HG03469 (cell line): ENCODE measurements at regions not wholly inside any gene's neighbourhood (a gene's known extent, or its start where the extent isn't known, plus 50 kb on each side); places are given as distances from the start of the nearest gene placed in this dataset.
"Not testable (repeated sequence)": the region's sequence is repeated elsewhere in the genome, so short reads cannot be mapped to it uniquely, and the experiment has no call there.

ENCODE experiments used
- ATAC-seq: cut with Tn5 transposase; IDR thresholded peaks from one replicate; pipeline ENCODE4 v1.9.1; 2021; ENCODE audit warnings: mild to moderate bottlenecking, moderate library complexity, moderate number of reproducible peaks; ENCODE audit not compliant: unreplicated experiment

DNA sequence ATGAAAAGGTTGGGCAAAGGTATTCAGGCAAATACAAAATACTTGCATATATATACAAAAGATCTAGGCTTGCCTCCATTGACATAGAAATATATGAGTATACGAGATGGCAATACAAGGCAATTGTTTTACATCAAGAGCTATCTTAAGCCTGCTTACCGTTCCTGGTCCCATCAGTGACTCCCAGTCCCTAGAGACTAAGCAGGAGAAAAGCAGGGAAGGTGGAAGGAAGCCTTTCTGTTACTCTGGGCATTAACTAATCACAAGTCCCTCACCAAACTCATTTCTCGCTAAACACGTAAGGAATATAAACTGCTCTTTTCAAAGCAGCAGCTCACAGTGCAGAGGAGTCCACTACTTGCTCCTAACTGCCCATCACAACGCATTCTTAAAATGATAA is 125.2 kb downstream of the ZNF608 start:
- no peak for ATAC-seq

DNA sequence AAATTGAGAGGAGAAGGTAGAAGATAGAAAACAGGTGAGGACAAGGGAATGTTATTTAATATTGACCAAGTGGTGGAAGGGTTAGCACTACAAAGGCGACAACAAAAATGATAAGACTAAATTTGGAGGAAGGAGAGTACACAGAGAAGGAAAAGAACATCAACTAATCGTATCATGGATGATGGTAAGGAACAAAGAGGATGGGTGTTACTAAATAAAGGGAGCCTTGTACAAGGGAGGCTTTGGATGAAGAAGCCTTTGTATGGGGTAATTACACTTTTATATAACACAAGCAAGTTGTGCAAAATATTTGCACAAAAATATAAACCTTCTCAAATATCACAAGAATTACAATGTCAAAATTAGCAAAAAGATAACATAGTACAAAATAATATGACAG is 125.7 kb downstream of the ZNF608 start:
- ATAC-seq: no peak

DNA sequence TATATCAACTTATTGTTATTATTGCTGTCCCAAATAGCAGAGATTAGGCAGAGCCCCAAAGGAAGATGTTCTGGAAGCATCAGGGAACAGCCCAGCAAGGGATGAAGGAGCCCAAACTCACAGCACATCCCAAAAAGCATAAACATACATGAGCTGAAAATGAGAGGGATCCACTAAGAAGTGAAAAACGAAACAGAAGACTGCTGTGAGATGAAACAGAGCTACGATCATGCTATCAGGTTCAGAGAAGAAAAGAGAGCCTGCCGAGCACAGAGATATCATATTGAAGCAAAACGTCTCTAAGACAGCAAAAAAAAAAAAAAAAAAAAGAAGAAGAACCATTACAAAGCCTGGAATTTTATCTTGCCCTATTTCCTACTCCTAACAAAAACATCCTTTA is 127.3 kb downstream of the ZNF608 start:
- ATAC-seq: no peak

DNA sequence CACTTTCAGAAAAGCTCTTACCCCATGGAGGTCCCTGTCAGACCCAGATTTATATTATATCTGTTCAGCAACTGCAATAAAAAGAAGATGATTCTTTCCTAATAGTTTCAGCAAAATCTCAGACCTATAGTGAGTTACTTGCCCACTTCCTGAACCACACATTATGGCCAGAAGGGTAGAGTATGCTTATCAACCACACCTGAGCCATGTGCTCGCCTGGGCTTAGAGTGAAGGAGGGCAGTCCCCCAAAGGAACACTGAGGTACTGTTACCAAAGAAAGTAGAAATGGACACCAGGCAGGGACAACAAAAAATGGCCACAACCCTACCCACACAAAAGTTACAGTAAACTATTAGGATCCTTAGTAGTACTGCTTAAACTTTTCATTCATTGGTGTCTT is 128.7 kb downstream of the ZNF608 start:
- ATAC-seq: no peak

DNA sequence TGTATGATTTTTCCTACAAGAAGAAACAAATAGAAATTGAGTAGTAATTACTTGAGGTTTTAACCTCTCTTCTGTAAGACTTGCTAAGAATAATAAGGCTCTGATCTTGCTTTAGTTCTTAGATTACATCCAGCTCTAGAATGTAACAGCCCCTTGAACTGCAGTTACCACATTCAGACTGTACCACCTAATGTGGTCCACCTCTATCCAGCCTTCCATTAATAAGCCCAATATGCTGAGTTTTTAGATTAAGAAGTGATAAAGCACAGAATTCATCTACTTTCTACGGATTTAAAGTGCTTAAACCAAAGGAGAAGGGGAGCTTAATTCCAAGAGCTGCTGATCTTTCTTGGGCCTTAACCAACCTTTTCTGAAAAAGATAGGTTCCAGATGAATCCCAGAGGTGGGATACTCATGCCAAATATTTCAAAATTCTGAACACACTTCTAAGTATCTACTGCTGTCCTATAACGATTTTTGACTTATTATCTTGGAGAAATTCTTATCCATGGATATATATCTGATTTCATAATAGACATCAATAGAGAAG is 131.5 kb downstream of the ZNF608 start:
- ATAC-seq: no peak

DNA sequence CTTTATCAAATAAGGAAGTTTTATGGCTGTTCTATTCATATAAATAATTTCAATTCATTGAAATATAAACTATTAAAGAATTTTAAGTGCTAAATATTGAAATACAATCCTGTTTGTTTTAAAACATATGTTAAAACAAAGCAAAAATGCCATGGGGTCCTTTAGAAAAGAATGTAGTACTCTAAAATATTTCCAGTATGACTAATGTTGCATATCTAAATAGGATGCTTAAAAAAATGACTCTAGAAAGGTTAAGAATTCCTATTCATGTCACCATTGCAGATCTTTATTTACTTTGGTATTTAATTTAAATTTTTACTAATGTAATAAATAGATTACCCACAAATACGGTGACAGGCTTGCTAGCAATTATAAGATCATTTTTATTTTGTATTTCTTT is 132.3 kb downstream of the ZNF608 start:
- ATAC-seq: no peak

DNA sequence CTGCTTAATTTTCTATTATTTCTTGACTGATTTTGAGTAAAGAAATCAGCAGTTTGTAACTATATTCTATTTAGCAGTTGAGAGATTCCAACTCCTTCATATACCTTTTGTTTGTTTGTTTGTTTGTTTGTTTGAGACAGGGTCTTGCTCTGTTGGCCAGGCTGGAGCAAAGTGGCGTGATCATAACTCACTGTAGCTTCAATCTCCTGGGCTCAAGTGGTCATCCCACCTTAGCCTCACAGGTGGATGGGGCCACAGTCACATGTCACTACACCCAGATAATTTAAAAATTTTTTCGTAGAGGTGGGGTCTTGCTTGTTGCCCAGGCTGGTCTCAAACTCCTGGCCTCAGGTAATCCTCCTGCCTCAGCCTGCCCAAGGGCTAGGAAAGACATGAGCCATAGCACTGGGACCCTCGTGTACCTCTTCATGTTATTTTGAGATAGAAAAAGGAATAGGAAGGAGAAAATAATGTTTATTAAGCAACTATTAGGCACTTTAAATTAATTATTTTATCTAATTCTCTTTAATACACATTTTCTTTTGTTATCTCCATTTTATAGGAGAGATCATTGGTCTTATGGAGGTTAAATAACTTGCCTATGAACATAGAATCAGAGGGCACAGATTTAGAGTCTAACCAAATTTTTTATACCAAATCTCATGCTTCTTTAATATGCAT is 133.0 kb downstream of the ZNF608 start:
- ATAC-seq: no peak

DNA sequence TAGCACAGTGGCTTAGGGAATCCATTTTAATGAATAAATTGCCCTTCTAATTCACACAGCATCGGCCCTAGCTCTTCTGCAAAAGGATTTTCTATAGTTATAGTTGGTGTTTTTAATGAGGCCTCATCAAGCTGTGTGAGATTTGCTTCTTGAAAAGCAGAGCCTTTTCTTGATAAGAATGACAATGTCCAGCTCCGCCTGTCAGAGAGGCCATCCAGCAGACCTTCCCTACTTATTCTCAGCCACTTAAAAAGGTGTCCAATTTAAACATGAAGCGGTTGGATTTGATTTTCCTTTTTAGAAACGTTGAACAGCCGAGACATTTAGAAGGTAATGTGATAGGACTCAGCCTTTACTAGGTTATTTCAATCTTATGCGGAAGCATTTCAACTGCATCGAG is 134.4 kb downstream of the ZNF608 start:
- no peak for ATAC-seq

DNA sequence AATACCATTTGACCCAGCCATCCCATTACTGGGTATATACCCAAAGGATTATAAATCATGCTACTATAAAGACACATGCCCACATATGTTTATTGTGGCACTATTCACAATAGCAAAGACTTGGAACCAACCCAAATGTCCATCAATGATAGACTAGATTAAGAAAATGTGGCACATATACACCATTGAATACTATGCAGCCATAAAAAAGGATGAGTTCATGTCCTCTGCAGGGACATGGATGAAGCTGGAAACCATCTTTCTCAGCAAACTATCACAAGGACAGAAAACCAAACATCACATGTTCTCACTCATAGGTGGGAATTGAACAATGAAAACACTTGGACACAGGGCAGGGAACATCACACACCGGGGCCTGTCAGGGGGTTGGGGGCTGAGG is 135.2 kb downstream of the ZNF608 start:
- not testable (repeated sequence) for ATAC-seq

DNA sequence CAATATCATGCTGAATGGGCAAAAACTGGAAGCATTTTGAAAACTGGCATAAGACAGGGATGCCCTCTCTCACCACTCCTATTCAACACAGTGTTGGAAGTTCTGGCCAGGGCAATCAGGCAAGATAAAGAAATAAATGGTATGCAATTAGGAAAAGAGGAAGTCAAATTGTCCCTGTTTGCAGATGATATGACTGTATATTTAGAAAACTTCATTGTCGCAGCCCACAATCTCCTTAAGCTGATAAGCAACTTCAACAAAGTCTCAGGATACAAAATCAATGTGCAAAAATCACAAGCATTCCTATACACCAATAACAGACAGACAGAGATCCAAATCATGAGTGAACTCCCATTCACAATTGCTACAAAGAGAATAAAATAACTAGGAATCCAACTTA is 136.8 kb downstream of the ZNF608 start:
- ATAC-seq: not testable (repeated sequence)

DNA sequence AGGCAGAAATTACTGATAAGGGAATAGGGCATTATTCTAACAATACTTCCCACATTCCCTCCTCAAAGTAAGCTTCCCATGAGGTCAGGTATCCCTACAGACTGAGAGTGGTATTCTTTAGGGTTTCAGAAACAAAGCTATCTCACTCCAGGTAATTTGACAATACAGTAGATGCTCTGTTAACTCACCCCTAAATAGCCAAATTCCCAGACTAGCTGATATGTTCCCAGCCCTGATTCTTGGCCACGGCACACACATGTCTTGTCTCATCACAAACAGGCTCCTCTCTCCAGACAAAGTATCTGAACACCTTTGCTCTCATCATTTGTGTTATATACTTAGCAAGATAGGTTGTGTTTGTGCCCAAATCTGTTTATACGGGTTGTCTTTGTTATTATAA is 139.9 kb downstream of the ZNF608 start:
- ATAC-seq: no peak

DNA sequence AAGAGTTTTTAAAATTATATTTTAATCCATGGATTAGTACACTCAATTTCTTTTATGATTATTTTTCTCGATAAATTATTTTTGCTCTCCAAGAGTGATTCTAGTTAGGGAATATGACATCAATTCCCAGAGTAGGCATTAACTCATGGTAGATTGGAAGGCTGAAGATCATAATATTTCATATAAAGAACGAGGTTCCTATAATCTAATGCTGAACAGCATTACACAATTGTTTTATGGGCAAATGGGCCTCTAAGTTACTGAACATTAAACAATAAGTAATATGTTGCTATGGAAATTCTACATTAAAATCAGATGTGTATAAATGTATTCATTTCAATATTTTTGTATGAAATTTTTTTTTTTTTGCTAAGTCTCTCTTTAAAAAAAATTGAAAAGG is 140.3 kb downstream of the ZNF608 start:
- ATAC-seq: no peak

DNA sequence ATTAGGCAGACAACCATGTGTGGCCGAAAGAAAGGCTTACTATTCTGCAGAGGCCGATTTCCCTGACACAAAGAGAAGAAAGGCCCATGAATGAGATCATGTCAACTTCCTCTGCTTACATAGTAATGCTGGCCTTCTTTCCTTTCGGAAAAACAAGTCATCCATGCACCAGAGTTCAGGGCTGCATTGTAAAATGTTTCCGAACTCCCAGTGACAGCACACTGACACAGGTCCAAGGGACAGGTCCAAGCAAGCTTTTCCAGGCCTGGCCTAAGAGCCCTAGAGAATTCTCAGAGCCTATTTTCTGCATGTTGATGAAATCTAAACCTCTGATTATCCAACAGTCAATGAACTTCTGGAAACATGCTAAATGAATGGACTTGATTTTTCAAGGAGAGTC is 140.9 kb downstream of the ZNF608 start:
- ATAC-seq: no peak

DNA sequence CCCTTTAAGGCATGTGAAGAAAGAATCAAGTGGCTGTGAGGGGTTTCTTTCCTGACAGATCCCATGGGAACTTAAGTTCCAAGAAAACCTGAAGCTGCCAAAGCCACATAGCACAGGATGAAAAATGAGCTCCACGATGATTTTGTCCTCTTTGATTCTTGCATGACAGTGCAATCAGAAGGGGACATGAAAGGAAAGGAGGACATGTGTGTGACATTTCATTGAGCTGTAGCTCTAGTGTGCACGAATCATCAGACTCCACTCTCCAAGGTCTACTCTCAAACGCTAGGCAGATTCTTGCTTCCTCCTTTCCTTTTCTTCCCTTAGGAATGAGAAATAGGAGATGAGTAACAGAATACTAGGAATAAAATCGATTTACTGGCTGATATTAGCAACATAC is 142.0 kb downstream of the ZNF608 start:
- ATAC-seq: no peak

DNA sequence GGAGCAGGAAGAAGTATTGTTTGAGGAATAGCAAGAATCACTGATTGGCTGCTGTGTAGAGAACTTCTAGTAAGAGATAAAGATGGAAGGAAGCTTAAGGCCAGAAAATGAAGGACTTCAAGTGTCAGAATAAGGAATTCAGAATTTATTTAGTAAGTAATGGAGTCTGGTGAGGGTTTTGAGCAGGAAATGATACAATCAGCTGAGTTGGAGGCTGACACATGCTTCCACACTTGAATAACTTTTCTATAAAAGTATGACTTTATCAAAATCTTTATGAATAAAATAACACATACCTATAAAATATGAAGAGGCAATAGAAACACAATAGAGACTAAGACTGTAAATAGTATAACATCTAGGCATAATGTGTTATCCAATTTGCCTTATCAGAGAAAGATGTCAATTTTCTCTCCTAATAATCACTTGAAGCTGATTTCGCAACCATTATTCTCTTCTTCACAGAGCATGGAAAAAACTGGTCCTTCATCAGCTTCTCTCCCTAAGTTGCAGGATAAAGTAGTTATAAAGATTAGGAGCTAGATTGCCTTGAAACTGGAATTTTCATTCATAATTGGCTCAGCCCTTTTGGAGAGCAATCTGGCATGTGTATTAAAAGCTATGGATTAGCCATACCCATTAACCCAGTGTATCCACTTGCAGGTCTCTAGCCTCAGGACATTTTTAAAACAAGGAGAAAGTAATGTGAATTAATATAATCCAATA is 143.4 kb downstream of the ZNF608 start:
- no peak for ATAC-seq

DNA sequence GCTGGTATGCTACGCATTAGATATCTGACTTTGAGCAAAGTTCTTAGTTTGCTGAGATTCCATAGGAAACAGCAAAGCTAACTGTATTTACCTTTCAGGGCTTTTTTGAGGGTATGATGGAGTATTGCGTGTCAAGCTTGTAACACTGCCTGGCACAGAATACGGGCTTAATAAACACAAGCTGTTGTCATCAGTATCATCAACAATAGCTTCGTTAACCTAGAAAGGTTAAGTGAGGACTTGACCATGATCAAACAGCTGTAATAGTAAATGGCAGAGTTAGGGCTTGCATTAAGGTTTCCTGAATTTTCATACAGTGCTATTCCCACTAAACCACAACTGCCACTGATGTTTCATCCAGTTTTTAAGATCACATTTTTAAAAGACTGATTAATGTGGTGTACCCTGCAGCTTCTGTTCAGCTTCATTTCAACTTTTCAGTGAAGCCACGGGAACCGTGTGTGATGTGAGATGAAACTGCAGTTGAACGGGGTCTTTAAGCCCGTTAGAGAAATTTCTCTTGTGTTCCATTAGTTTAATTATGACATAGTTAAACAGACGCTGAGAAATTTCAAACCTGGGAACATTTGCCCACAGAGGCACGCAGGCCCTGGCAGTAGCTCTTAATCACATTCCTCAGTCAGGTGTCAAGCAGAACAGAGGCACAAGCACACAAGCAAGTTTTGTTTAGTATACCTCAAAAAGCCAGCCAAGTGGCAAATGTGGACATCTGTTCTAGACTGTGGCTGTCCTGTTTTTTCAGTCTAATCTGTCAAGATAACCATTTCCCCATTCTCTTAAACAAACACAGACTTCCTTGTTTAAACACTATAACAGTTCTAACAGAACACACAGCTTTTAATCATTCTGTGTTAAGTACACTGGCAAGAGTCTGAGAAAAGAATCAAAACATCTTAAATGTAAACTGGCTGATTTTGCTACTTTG is 147.1 kb downstream of the ZNF608 start:
- peak; percentile 72 for ATAC-seq

DNA sequence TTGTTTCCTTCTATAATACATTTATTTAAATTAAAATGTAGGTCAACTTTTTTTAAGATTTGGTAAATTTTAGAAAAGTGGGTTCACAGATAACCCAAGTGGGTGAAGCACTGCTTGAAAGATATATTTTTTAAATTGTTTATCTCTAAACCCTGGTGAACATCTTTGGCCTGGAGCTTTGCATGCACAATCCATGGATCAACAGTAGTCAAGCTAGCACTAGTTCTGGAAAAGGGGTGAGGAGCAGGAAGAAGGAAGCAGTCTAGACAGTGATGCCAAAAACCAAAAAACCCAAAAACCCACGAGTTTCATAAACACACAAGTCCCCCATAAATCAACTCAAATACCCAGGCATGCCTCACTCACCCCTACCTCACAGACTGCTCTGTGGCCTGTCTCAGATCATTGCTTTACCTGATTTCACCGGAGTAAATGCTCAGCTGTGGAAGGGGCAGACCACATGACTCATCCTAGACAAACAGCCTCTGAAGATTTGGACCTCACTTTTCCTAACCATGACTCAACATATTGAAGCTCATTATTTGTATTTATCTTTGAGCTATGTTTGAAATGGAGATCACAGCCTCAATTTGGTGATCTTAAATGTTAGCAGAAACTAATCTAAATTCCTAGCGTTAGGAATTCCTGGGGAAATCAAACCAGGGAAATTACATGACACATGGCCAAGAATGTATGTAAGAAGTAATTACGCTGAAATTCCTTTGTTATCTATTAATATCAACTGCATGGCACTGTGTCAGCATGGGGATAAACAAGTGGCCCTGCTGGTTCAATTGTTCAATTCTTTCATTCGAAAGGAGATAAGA is 149.6 kb downstream of the ZNF608 start:
- ATAC-seq: no peak

DNA sequence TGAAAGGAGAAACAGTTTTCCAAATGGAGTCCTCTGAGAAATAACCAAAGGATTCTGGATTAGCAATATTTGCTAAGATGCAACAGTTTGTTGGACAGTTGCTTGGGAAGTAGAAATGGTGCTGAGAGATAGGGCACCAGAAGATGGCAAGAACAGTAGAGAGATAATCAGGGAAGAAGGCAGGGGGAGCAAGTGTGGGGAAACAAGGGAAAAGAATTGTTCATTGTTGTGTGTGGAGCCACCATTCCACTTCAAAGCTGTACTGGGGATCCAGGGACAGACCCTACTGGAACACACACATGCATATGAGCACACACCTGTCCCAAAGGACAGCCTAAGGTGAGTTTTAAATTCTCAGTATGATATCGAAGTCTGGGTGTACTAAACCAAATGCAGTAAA is 152.5 kb downstream of the ZNF608 start:
- no peak for ATAC-seq

DNA sequence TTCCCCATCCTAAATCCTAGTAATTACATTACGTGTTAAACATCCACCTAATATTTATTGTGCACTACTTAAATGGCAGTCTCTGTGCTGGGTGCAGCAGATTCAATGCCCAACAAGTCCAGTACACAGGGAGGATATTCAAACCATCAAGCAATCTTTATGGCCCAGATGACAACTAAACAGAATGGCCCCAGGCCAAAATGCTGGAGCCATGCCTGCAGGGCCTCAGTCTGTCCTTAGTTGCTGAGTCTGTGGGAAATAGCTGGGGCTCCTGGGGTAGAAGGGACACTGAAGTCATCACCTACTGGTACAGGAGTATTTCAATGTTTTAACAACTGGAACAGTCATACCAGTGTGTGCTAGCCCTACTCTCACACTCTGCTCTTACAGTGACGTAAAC is 153.5 kb downstream of the ZNF608 start:
- no peak for ATAC-seq

DNA sequence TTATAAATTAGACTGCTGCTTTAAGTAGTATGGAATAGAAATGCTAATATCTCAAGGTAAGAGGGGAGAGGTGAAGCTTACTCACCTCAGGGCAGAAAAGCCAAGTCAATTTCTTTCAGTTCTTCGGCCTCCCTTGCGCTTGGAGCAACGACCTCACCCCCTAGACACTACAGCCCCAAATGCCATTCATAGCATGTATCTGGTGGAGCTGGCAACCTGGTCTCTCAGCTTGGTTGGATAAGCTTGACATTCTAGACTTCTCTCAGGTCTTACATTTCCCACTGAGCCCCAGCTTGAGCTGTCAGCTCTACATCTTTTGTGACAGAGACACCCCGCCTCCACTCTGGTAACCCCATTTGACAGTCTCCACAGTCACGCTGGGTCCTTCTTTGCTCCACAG is 154.9 kb downstream of the ZNF608 start:
- no peak for ATAC-seq
